Rectal smooth muscle tissue (tissue), 1 donor: ENCODE measurements at regions not wholly inside any gene's neighbourhood (a gene's known extent, or its start where the extent isn't known, plus 50 kb on each side); places are given as distances from the start of the nearest gene placed in this dataset.

Experiments
- H3K27ac ChIP-seq: one replicate; pipeline ENCODE4 v1.7.0; 2013; ENCODE audit warnings: low read depth, low read length, inconsistent platforms
- H3K27me3 ChIP-seq: one replicate; pipeline ENCODE4 v1.7.0; 2013; ENCODE audit warnings: low read length; ENCODE audit not compliant: control insufficient read depth, insufficient read depth
- H3K36me3 ChIP-seq: one replicate; pipeline ENCODE4 v1.7.0; 2013; ENCODE audit warnings: low read length; ENCODE audit not compliant: control insufficient read depth, insufficient read depth
- H3K4me1 ChIP-seq: one replicate; pipeline ENCODE4 v1.7.0; 2013; ENCODE audit warnings: low read length; ENCODE audit not compliant: control insufficient read depth, insufficient read depth
- H3K4me3 ChIP-seq: one replicate; pipeline ENCODE4 v1.7.0; 2013; ENCODE audit warnings: low read length
- H3K9ac ChIP-seq: one replicate; pipeline ENCODE4 v1.7.0; 2013; ENCODE audit warnings: low read length

GRCh38 chr21:43280949-43281633 is 112.3 kb downstream of the CRYAA start:
- Histone ChIP-seq H3K27me3 (peaks cover 11% of the 10 kb centered on the region), H3K36me3 (no peaks in the 10 kb centered on the region), H3K4me3 (no peak overlapping the region), H3K9ac (no peak overlapping the region), H3K27ac (no peak overlapping the region), H3K4me1 (peaks cover 6% of the 10 kb centered on the region)

- no peak overlapping the region for H3K27ac ChIP-seq
- H3K4me3 ChIP-seq, result no peak overlapping the region
- H3K9ac ChIP-seq, result no peak overlapping the region
- no peaks in the 10 kb centered on the region for H3K36me3 ChIP-seq
- H3K4me1 ChIP-seq, result peaks cover 6% of the 10 kb centered on the region
- H3K27me3 ChIP-seq, result peaks cover 16% of the 10 kb centered on the region
Observed at GRCh38 chr21:43279578-43279894, 110.7 kb downstream of the CRYAA start.

GRCh38 chr21:43278766-43279577 is 110.2 kb downstream of the CRYAA start:
- no peak overlapping the region for H3K4me3 ChIP-seq
- no peak overlapping the region for H3K9ac ChIP-seq
- no peaks in the 10 kb centered on the region for H3K36me3 ChIP-seq
- H3K27me3 ChIP-seq, result peaks cover 16% of the 10 kb centered on the region
- H3K27ac ChIP-seq, result no peak overlapping the region
- peaks cover 6% of the 10 kb centered on the region for H3K4me1 ChIP-seq

- Histone ChIP-seq H3K27me3 (peaks cover 16% of the 10 kb centered on the region), H3K9ac (no peak overlapping the region), H3K36me3 (no peaks in the 10 kb centered on the region), H3K27ac (no peak overlapping the region), H3K4me1 (peaks cover 6% of the 10 kb centered on the region), H3K4me3 (no peak overlapping the region)
Observed at GRCh38 chr21:43278359-43278758, 109.6 kb downstream of the CRYAA start.

- peaks cover 6% of the 10 kb centered on the region for H3K4me1 ChIP-seq
- no peak overlapping the region for H3K27ac ChIP-seq
- no peak overlapping the region for H3K4me3 ChIP-seq
- H3K9ac ChIP-seq, result no peak overlapping the region
- H3K36me3 ChIP-seq, result no peaks in the 10 kb centered on the region
- peaks cover 16% of the 10 kb centered on the region for H3K27me3 ChIP-seq
Observed at GRCh38 chr21:43277481-43278351, 108.9 kb downstream of the CRYAA start.

GRCh38 chr21:43276811-43277210 is 108.0 kb downstream of the CRYAA start:
- no peak overlapping the region for H3K4me3 ChIP-seq
- H3K27me3 ChIP-seq, result peaks cover 16% of the 10 kb centered on the region
- no peak overlapping the region for H3K27ac ChIP-seq
- H3K4me1 ChIP-seq, result peaks cover 6% of the 10 kb centered on the region
- no peak overlapping the region for H3K9ac ChIP-seq
- H3K36me3 ChIP-seq, result no peaks in the 10 kb centered on the region

GRCh38 chr21:43275421-43276211 is 106.8 kb downstream of the CRYAA start:
- Histone ChIP-seq H3K27ac (no peak overlapping the region), H3K36me3 (no peaks in the 10 kb centered on the region), H3K27me3 (peaks cover 19% of the 10 kb centered on the region), H3K4me3 (no peak overlapping the region), H3K4me1 (peaks cover 6% of the 10 kb centered on the region), H3K9ac (no peak overlapping the region)

GRCh38 chr21:43274946-43275310 is 106.1 kb downstream of the CRYAA start:
- Histone ChIP-seq H3K27me3 (peaks cover 19% of the 10 kb centered on the region), H3K27ac (no peak overlapping the region), H3K4me3 (no peak overlapping the region), H3K9ac (no peak overlapping the region), H3K36me3 (no peaks in the 10 kb centered on the region), H3K4me1 (peaks cover 6% of the 10 kb centered on the region)

GRCh38 chr21:43274022-43274945 is 105.5 kb downstream of the CRYAA start:
- peaks cover 6% of the 10 kb centered on the region for H3K4me1 ChIP-seq
- H3K9ac ChIP-seq, result no peak overlapping the region
- H3K27ac ChIP-seq, result no peak overlapping the region
- no peak overlapping the region for H3K4me3 ChIP-seq
- no peaks in the 10 kb centered on the region for H3K36me3 ChIP-seq
- H3K27me3 ChIP-seq, result peaks cover 19% of the 10 kb centered on the region

GRCh38 chr21:43273708-43274021 is 104.9 kb downstream of the CRYAA start:
- Histone ChIP-seq H3K4me3 (no peak overlapping the region), H3K36me3 (no peaks in the 10 kb centered on the region), H3K27ac (no peak overlapping the region), H3K4me1 (peaks cover 6% of the 10 kb centered on the region), H3K9ac (no peak overlapping the region), H3K27me3 (peaks cover 19% of the 10 kb centered on the region)

- H3K27ac ChIP-seq, result no peak overlapping the region
- H3K36me3 ChIP-seq, result no peaks in the 10 kb centered on the region
- no peak overlapping the region for H3K4me3 ChIP-seq
- H3K4me1 ChIP-seq, result peaks cover 6% of the 10 kb centered on the region
- no peak overlapping the region for H3K9ac ChIP-seq
- H3K27me3 ChIP-seq, result peaks cover 19% of the 10 kb centered on the region
Observed at GRCh38 chr21:43273016-43273707, 104.4 kb downstream of the CRYAA start.
